Ascending aorta (tissue), 2 donors: ENCODE measurements at regions not wholly inside any gene's neighbourhood (a gene's known extent, or its start where the extent isn't known, plus 50 kb on each side); places are given as distances from the start of the nearest gene placed in this dataset.

Source experiments
- DNase-seq, 2 donors: peaks; one replicate each; pipeline ENCODE4 v3.0.0-alpha.2; 2019; ENCODE audit warnings: low spot score in 2 of 2
- H3K27ac ChIP-seq, 2 donors: fragments of 200-600 bp; sonication (generic); one replicate each; pipeline ENCODE4 v1.5.1; 2016 to 2017; ENCODE audit warnings: mild to moderate bottlenecking in 1 of 2
- H3K27me3 ChIP-seq: fragments of 200-600 bp; sonication (generic); one replicate; pipeline ENCODE4 v1.5.1; 2017
- H3K36me3 ChIP-seq, 2 donors: fragments of 200-600 bp; sonication (generic); one replicate each; pipeline ENCODE4 v1.5.1; 2016
- H3K4me1 ChIP-seq, 2 donors: fragments of 200-600 bp; sonication (generic); one replicate each; pipeline ENCODE4 v1.5.1; 2016 to 2017; ENCODE audit warnings: mild to moderate bottlenecking in 1 of 2
- H3K4me3 ChIP-seq, 2 donors: fragments of 200-600 bp; sonication (generic); one replicate each; pipeline ENCODE4 v1.5.1; 2016 to 2017; ENCODE audit warnings: mild to moderate bottlenecking in 1 of 2
- H3K9me3 ChIP-seq, 2 donors: fragments of 200-600 bp; sonication (generic); one replicate each; pipeline ENCODE4 v1.5.1; 2016
- intact Hi-C: fragments of 100-400 bp; cut with DNase I; formaldehyde crosslinking; loops from one replicate; pipeline ENCODE4 v1.15.1; 2023
- TF ChIP-seq, protein P1 (sequence below), 3 experiments: fragments of 200-600 bp in 2 of 3; fragments of 450-650 bp in 1 of 3; sonication (generic) in 2 of 3; IDR thresholded peaks; one replicate each; pipeline ENCODE4 v1.5.1; 2016 to 2019; ENCODE audit warnings: antibody characterized with exemption in 3 of 3, mild to moderate bottlenecking in 1 of 3, moderate library complexity in 1 of 3

DNA sequence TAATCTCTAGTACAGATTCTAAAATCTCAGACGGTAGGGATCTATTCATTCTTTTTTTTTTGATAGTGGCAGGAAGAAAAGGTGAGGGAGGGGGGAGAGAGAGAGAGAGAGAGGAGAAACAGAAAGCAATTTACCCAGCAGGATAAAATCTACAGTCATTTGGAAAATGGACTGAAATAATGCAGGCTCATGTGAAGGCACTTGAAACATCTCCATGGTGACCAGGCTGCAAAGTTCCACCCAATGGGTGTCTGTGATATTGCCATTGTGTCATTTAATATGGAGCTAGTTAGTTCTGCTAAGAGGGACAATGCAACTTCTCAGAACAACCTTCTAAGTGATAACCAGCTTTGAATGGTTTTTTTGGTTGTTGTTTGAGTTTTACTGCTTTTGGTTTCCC is 165.2 kb upstream of the RAG2 start:
- intact Hi-C loops = no loop called here
- no peaks in the 10 kb centered on the region for H3K36me3 ChIP-seq
- no peak overlapping the region for H3K4me3 ChIP-seq
- TF ChIP-seq, protein P1, sequence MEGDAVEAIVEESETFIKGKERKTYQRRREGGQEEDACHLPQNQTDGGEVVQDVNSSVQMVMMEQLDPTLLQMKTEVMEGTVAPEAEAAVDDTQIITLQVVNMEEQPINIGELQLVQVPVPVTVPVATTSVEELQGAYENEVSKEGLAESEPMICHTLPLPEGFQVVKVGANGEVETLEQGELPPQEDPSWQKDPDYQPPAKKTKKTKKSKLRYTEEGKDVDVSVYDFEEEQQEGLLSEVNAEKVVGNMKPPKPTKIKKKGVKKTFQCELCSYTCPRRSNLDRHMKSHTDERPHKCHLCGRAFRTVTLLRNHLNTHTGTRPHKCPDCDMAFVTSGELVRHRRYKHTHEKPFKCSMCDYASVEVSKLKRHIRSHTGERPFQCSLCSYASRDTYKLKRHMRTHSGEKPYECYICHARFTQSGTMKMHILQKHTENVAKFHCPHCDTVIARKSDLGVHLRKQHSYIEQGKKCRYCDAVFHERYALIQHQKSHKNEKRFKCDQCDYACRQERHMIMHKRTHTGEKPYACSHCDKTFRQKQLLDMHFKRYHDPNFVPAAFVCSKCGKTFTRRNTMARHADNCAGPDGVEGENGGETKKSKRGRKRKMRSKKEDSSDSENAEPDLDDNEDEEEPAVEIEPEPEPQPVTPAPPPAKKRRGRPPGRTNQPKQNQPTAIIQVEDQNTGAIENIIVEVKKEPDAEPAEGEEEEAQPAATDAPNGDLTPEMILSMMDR (IDR thresholded peaks at IDR 0.05) = no peak
- no peaks in the 10 kb centered on the region for H3K4me1 ChIP-seq
- H3K9me3 ChIP-seq = no peaks in the 10 kb centered on the region
- H3K27me3 ChIP-seq = no peaks in the 10 kb centered on the region
- H3K27ac ChIP-seq = no peak overlapping the region
- DNase-seq = no peak

- intact Hi-C loops = no loop called here
- H3K27me3 ChIP-seq = no peaks in the 10 kb centered on the region
- no peak overlapping the region for H3K4me3 ChIP-seq
- no peaks in the 10 kb centered on the region for H3K9me3 ChIP-seq
- H3K4me1 ChIP-seq = no peaks in the 10 kb centered on the region
- no peak overlapping the region for H3K27ac ChIP-seq
- DNase-seq = no peak
- H3K36me3 ChIP-seq = no peaks in the 10 kb centered on the region
- TF ChIP-seq, protein P1 (IDR thresholded peaks at IDR 0.05) = no peak
Measured at GRCh38 chr11:36757075-36757474, 159.0 kb upstream of the RAG2 start.

- TF ChIP-seq, protein P1 (IDR thresholded peaks at IDR 0.05) = no peak
- H3K9me3 ChIP-seq = no peaks in the 10 kb centered on the region
- no peaks in the 10 kb centered on the region for H3K27me3 ChIP-seq
- no peak for DNase-seq
- H3K36me3 ChIP-seq = no peaks in the 10 kb centered on the region
- H3K4me1 ChIP-seq = no peaks in the 10 kb centered on the region
- H3K27ac ChIP-seq = no peak overlapping the region
- H3K4me3 ChIP-seq = no peak overlapping the region
- intact Hi-C loops = no loop called here
Measured at GRCh38 chr11:36753960-36754359, 155.9 kb upstream of the RAG2 start.

GRCh38 chr11:36751996-36752395 is 154.0 kb upstream of the RAG2 start:
- H3K27me3 ChIP-seq = no peaks in the 10 kb centered on the region
- no peak overlapping the region for H3K4me3 ChIP-seq
- no peaks in the 10 kb centered on the region for H3K4me1 ChIP-seq
- intact Hi-C loops = no loop called here
- no peak for DNase-seq
- no peaks in the 10 kb centered on the region for H3K9me3 ChIP-seq
- no peak overlapping the region for H3K27ac ChIP-seq
- TF ChIP-seq, protein P1 (IDR thresholded peaks at IDR 0.05) = no peak
- no peaks in the 10 kb centered on the region for H3K36me3 ChIP-seq

DNA sequence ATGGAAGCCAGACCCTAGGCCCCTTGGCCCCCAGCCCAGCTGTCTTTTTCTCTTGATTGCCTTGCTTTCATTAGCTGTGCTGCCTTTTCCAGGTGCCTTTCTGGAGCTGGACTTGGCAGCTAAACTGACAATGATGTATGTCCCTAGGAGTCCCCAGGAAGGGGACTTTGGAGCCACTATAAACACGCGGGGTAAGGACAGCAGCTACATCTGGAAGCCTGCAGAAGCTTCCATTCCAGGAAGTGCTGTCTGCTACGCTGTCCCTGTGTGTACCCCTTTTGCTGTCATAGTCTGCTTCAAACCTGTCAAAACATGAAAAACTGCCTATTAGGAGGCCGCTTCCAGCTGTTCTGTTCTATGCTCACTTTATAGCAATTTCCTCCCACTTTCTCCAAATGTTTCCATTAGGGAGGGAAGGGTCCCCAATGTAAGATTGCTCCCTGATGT is 153.3 kb upstream of the RAG2 start:
- Histone ChIP-seq H3K4me1 (no peaks in the 10 kb centered on the region), H3K9me3 (no peaks in the 10 kb centered on the region), H3K27ac (no peak overlapping the region), H3K36me3 (no peaks in the 10 kb centered on the region), H3K4me3 (no peak overlapping the region), H3K27me3 (no peaks in the 10 kb centered on the region)
- TF ChIP-seq, protein P1 (IDR thresholded peaks at IDR 0.05) = no peak
- DNase-seq = no peak
- intact Hi-C loops = no loop called here

DNA sequence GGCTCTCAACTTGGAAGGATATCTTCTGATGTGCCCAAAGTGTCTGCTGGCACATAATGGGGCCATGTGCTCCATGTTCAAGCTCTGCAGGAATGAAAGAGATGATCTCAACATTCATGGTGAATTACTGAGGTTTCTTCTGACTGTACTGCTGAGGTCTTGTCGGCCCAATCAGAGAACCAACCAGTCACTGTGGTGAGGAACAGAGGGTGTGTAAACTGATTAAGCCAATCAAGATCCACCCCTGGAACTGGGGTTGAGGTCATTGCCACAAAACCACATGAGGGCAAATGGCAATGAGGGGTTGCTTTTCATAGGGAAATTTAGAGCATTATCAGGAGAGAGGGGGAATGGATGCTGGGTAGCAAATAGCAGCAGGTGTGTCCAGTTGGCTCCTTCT is 152.3 kb upstream of the RAG2 start:
- TF ChIP-seq, protein P1 (IDR thresholded peaks at IDR 0.05) = no peak
- Histone ChIP-seq H3K27ac (no peak overlapping the region), H3K4me1 (no peaks in the 10 kb centered on the region), H3K27me3 (no peaks in the 10 kb centered on the region), H3K4me3 (no peak overlapping the region), H3K36me3 (no peaks in the 10 kb centered on the region), H3K9me3 (no peaks in the 10 kb centered on the region)
- no peak for DNase-seq
- intact Hi-C loops = no loop called here
